ENCODE measurements at regions not wholly inside any gene's neighbourhood (a gene's known extent, or its start where the extent isn't known, plus 50 kb on each side); places are given as distances from the start of the nearest gene placed in this dataset.

GRCh38 chr12:27875677-27876076, 95.6 kb upstream of the MANSC4 start:
- Histone ChIP-seq H3K9ac (no peak overlapping the region), H3K4me1 (ENCODE audit: control insufficient read depth in 1 of 2, insufficient read depth in 2 of 2, low read depth in 1 of 2, low read length in 1 of 2) (no peaks in the 10 kb centered on the region), H3K9me3 (no peaks in the 10 kb centered on the region), H3K79me2 (ENCODE audit: insufficient read depth) (no peaks in the 10 kb centered on the region), H3K27ac (ENCODE audit: low read depth in 2 of 2, low read length in 1 of 2) (no peak overlapping the region), H3K27me3 (ENCODE audit: insufficient read depth) (no peaks in the 10 kb centered on the region), H3F3A (replicated peaks; ENCODE audit: insufficient read depth) (peaks cover 3% of the 10 kb centered on the region), H3K4me2 (no peak overlapping the region), H4K20me1 (ENCODE audit: insufficient read depth) (no peaks in the 10 kb centered on the region), H3K9me2 (no peaks in the 10 kb centered on the region), H3K4me3 (ENCODE audit: low read depth in 2 of 2, low read length in 1 of 2) (no peak overlapping the region), H3K36me3 (replicated peaks in 1 of 2; ENCODE audit: control insufficient read depth in 1 of 2, insufficient read depth in 2 of 2, low read length in 1 of 2) (no peaks in the 10 kb centered on the region), H2AFZ (ENCODE audit: low read depth) (no peak overlapping the region)
- ChIA-PET POLR2A (no interaction called here), CTCF (no interaction called here)
- 0% methylated on average over 2 of the region's 2 CpGs for WGBS (ENCODE audit: low lambda C conversion rate)
- TF ChIP-seq, protein P1, sequence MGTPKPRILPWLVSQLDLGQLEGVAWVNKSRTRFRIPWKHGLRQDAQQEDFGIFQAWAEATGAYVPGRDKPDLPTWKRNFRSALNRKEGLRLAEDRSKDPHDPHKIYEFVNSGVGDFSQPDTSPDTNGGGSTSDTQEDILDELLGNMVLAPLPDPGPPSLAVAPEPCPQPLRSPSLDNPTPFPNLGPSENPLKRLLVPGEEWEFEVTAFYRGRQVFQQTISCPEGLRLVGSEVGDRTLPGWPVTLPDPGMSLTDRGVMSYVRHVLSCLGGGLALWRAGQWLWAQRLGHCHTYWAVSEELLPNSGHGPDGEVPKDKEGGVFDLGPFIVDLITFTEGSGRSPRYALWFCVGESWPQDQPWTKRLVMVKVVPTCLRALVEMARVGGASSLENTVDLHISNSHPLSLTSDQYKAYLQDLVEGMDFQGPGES (IDR thresholded peaks at IDR 0.05; ENCODE audit: low read depth, low read length): no peak
- no peak for TF ChIP-seq CHD2 (IDR thresholded peaks at IDR 0.05; ENCODE audit: low read length, partially characterized antibody)
- no peak for TF ChIP-seq NFIC (IDR thresholded peaks at IDR 0.05; ENCODE audit: borderline replicate concordance)
- no peak for TF ChIP-seq EZH2phosphoT487 (IDR thresholded peaks at IDR 0.05; ENCODE audit: borderline replicate concordance, low read depth)
- no peak for TF ChIP-seq RFX5 (IDR thresholded peaks at IDR 0.05; ENCODE audit: low read length)
- TF ChIP-seq MEF2A (IDR thresholded peaks at IDR 0.05; ENCODE audit: borderline replicate concordance, low read depth): no peak
- no peak for TF ChIP-seq RAD21 (IDR thresholded peaks at IDR 0.05; ENCODE audit: low read length)
- TF ChIP-seq GATA2 (CRISPR knock-in tag; IDR thresholded peaks at IDR 0.05): no peak
- TF ChIP-seq ELF1 (IDR thresholded peaks at IDR 0.05): no peak
- TF ChIP-seq NRF1 (IDR thresholded peaks at IDR 0.05; ENCODE audit: low read depth, low read length): no peak
- TF ChIP-seq, protein P2, sequence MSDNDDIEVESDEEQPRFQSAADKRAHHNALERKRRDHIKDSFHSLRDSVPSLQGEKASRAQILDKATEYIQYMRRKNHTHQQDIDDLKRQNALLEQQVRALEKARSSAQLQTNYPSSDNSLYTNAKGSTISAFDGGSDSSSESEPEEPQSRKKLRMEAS (IDR thresholded peaks at IDR 0.05; ENCODE audit: low read depth): no peak
- no peak for TF ChIP-seq JUND (IDR thresholded peaks at IDR 0.05)
- no peak for TF ChIP-seq SMC3 (IDR thresholded peaks at IDR 0.05; ENCODE audit: low read depth, low read length)
- no peak for DNase-seq

- Histone ChIP-seq H3K79me2 (ENCODE audit: insufficient read depth) (no peaks in the 10 kb centered on the region), H3K36me3 (replicated peaks in 1 of 2; ENCODE audit: control insufficient read depth in 1 of 2, insufficient read depth in 2 of 2, low read length in 1 of 2) (no peaks in the 10 kb centered on the region), H3K27ac (ENCODE audit: low read depth in 2 of 2, low read length in 1 of 2) (no peak overlapping the region), H3K4me3 (ENCODE audit: low read depth in 2 of 2, low read length in 1 of 2) (no peak overlapping the region), H3K9me3 (no peaks in the 10 kb centered on the region), H2AFZ (ENCODE audit: low read depth) (no peak overlapping the region), H4K20me1 (ENCODE audit: insufficient read depth) (no peaks in the 10 kb centered on the region), H3K4me1 (ENCODE audit: control insufficient read depth in 1 of 2, insufficient read depth in 2 of 2, low read depth in 1 of 2, low read length in 1 of 2) (peaks cover 0 to 6% of the 10 kb centered on the region in 2 experiments; a peak in 3 of 4 replicates), H3K9ac (no peak overlapping the region), H3K9me2 (no peaks in the 10 kb centered on the region), H3K4me2 (no peak overlapping the region), H3K27me3 (ENCODE audit: insufficient read depth) (no peaks in the 10 kb centered on the region), H3F3A (replicated peaks; ENCODE audit: insufficient read depth) (peaks cover 15% of the 10 kb centered on the region)
- ChIA-PET POLR2A (no interaction called here), CTCF (interaction anchor here (0.9 kb wide), 1 partner anchor 17 kb away, joined by 3 read pairs; no protein-coding TSS in a partner anchor)
- no peak for TF ChIP-seq TEAD4 (IDR thresholded peaks at IDR 0.05; ENCODE audit: borderline replicate concordance, insufficient read depth)
- TF ChIP-seq RCOR1 (IDR thresholded peaks at IDR 0.05; ENCODE audit: low read length): no peak
- 92% methylated on average over 6 of the region's 6 CpGs for WGBS (ENCODE audit: low lambda C conversion rate)
- no peak for DNase-seq
Measured at GRCh38 chr12:27873010-27873409, 93.0 kb upstream of the MANSC4 start.

Measured in SK-N-SH (cell line).